SH-SY5Y (cell line): ENCODE measurements at regions not wholly inside any gene's neighbourhood (a gene's known extent, or its start where the extent isn't known, plus 50 kb on each side); places are given as distances from the start of the nearest gene placed in this dataset.

Experiments used
- GATA2 ChIP-seq: IDR thresholded peaks from 2 replicates; pipeline ENCODE4 v1.6.1; 2011; ENCODE audit warnings: mild to moderate bottlenecking, low read depth, low read length
- GATA3 ChIP-seq: IDR thresholded peaks from 2 replicates; pipeline ENCODE4 v1.6.1; 2011; ENCODE audit warnings: low read depth, mild to moderate bottlenecking, low read length, moderate library complexity

DNA sequence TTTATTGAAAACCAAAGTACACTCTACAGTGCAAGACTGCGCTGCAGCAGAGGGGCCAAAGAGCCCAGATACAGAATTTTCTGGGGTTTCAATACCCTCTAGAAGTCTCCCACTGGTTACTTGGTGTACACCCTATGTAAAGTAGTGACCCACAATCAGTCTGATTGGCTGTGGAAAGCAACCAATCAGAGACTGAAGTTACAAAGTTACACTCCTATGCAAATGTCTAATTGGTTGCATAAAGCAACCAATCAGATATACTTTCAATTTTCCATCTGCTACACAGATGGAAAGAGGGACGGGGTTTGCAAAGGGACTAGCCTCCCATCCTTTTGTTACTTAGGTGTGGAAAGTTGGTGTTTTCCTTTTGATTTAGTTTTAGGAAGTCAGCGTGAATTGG lies 198.9 kb upstream of the SH3BP4 start:
- TF ChIP-seq GATA2 = no peak
- TF ChIP-seq GATA3 = no peak

- TF ChIP-seq GATA2 (no peak), GATA3 (no peak)
These were observed 200.4 kb upstream of the SH3BP4 start for GRCh38 chr2:234751275-234751973.

DNA sequence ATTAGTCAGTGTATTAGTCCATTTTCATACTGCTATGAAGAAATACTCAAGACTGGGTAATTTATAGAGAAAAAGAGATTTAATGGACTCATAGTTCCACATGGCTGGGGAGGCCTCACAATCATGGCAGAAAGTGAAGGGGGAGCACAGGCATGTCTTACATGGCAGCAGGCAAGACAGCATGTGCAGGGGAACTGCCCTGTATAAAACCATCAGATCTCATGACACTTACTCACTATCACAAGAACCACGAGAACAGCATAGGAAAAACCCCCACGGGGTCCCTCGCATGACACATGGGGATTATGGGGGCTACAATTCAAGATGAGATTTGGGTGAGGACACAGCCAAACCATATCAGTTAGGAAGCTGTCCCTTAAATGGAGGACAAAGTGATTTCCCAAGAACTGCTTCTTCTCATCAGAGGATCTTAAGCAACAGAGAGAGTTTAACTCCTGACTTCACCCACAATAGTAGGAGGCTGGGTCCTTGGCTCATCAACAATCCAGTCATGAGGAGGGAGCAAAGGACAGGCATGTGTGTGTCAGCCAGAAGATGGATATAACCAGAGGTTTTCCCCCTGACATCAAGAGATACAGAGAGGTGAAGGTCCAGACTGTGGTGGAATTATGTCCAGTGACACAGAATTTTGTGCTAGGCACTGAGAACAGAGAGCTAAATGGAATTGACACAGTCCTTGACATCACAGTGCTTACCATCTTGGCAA lies 203.8 kb upstream of the SH3BP4 start:
- TF ChIP-seq GATA3 (no peak), GATA2 (no peak)

DNA sequence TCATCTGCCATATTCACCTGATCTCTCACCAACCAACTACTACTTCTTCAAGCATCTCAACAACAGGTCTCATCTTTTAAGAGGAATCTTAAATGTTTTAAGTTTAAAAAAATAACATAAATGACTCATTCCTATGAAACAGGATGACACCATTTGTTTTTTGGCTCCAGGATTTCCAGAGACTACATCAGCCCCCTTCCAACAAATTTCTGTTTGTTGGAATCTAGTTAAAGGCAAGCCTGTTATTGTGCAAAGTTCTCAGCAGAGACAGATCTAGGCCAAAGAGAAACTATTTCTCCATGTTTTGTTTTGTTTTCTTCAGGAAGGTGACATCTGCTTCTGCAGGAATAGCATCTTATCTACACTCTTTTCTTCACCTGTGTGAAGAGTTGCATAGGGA lies 204.8 kb upstream of the SH3BP4 start:
- no peak for TF ChIP-seq GATA2
- no peak for TF ChIP-seq GATA3

- TF ChIP-seq GATA3 = no peak
- TF ChIP-seq GATA2 = no peak
These were observed 206.5 kb upstream of the SH3BP4 start for GRCh38 chr2:234745347-234745746.

DNA sequence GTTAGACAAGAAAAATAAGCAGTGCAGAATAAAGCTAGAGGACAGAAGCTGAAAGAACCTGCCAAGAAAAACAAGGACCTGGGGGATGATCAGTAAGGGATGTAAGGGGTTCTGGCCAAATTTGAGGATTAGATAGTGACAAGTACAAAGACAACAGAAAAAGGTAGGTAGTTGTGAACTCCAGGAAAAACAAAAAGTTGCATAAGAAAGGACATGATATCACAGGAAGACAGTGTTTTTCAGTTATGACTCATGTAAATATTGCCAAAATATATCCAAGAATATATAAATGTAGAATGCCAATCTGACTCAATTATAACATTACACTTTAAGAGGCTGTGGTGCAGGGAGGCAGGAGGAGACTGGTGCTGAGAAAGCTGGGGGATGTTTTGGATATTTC lies 209.8 kb upstream of the SH3BP4 start:
- TF ChIP-seq GATA2 (no peak), GATA3 (no peak)

- TF ChIP-seq GATA3 (no peak), GATA2 (no peak)
These were observed 212.8 kb upstream of the SH3BP4 start for GRCh38 chr2:234739061-234739460.

- TF ChIP-seq GATA3 (no peak), GATA2 (no peak)
These were observed 216.0 kb upstream of the SH3BP4 start for GRCh38 chr2:234735829-234736228.

GRCh38 chr2:234733795-234734600 lies 217.8 kb upstream of the SH3BP4 start:
- no peak for TF ChIP-seq GATA3
- TF ChIP-seq GATA2 = no peak

- no peak for TF ChIP-seq GATA2
- no peak for TF ChIP-seq GATA3
These were observed 218.7 kb upstream of the SH3BP4 start for GRCh38 chr2:234733093-234733489.

DNA sequence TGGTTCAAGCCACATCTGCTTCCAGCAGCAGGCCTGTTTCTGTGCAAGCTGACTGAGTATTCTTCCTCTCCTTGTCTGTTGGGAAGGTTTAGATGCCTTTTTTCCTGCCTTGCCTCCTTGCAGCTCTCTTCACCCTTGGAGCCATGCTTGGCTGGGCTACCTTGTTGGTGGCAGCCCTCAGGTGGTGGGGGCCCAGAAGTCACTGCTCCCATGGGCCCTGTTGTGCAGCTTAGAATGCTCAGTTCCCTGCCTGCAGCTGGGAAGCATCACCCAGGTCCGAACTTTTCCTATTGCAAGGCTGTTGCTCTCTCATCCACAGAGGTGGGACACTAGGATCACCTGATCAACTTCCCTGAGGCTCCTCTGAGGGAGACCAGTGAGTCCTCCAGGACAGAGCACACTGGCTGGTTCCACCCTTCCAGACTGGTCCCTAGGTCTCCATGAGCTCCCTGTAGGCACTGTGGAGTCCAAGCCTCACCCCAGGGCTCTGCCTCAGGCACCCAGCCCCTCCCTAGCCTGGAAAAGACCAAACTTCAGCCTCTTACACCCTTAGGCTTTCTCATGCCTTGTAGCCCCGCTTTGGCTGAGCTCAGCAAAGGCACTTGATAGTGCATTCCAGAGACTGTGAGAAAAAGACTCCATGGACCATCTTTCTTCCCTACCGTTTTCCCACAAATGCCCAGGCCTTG lies 219.3 kb upstream of the SH3BP4 start:
- no peak for TF ChIP-seq GATA2
- TF ChIP-seq GATA3 = no peak

DNA sequence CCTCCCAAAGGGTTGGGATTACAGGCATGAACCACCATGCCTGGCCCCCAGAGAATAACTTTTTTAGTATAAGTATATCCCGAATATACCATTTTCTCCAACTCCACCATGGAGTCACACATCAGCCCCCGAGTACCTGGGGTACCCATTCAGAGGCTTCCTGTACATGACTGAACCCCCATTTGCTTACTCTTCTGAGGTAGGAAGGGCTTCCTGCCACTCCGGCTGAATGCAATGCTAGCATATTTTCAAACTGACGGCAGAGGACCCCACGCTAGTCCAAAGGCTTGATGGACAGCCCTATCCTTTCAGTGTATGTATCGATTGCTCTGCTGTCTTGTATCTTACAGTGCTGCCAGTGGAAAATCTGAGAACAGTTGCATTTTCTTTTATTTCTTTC lies 220.6 kb upstream of the SH3BP4 start:
- no peak for TF ChIP-seq GATA3
- TF ChIP-seq GATA2 = no peak

- no peak for TF ChIP-seq GATA2
- TF ChIP-seq GATA3 = no peak
These were observed 221.7 kb upstream of the SH3BP4 start for GRCh38 chr2:234730066-234730640.
